Endothelial cell of umbilical vein (primary cell): ENCODE measurements at regions not wholly inside any gene's neighbourhood (a gene's known extent, or its start where the extent isn't known, plus 50 kb on each side); places are given as distances from the start of the nearest gene placed in this dataset.

Experiments used
- BruUV-seq: library from RNA; stranded (reverse); fragments of 400-500 nt; replicated peaks from 2 replicates; lab custom pipeline; 2021; lab: Mats Ljungman, UMichigan
- CTCF ChIA-PET: fragments of 300-600, 350-600 bp; sonication (Branson Sonifier 250); formaldehyde crosslinking; loops from one replicate; lab custom pipeline; 2021; ENCODE audit warnings: antibody characterized with exemption, inconsistent platforms; lab: Charles Lee
- POLR2A ChIA-PET: fragments of 300-600, 350-600 bp; sonication (Branson Sonifier 250); formaldehyde crosslinking; loops from one replicate; lab custom pipeline; 2021; ENCODE audit warnings: antibody characterized with exemption, inconsistent platforms; lab: Charles Lee
- DNase-seq: peaks from one replicate; pipeline ENCODE4 v3.0.0-alpha.2; 2011; ENCODE audit warnings: low read depth, low spot score
- FAIRE-seq: peaks from 2 replicates; lab custom pipeline; 2011; peaks lifted over from hg19 to GRCh38; lab: Jason Lieb, UNC
- H2AFZ ChIP-seq: 2 replicates; pipeline ENCODE4 v1.6.0; 2012; ENCODE audit warnings: low read depth, low read length, control low read depth, inconsistent platforms
- H3K27ac ChIP-seq: 2 replicates; pipeline ENCODE4 v1.5.1; 2011; ENCODE audit warnings: low read depth, mild to moderate bottlenecking, control low read depth, low read length, moderate library complexity; ENCODE audit not compliant: insufficient read depth
- H3K27me3 ChIP-seq, 2 experiments: 2 replicates each; pipeline versions ENCODE4 v1.6.0 to v1.6.1; 2011; ENCODE audit warnings: low read length in 2 of 2, mixed read lengths in 1 of 2; ENCODE audit not compliant: control insufficient read depth in 2 of 2, insufficient read depth in 2 of 2
- H3K36me3 ChIP-seq, 2 experiments: 2 replicates in 1 of 2; 3 replicates in 1 of 2; pipeline ENCODE4 v1.5.1; 2011; ENCODE audit warnings: low read length in 2 of 2, mild to moderate bottlenecking in 1 of 2, moderate library complexity in 1 of 2; ENCODE audit not compliant: control insufficient read depth in 2 of 2, insufficient read depth in 2 of 2; ENCODE audit errors: extremely low read depth in 1 of 2
- H3K4me1 ChIP-seq: 3 replicates; pipeline ENCODE4 v1.5.1; 2011; ENCODE audit warnings: mild to moderate bottlenecking, low read length; ENCODE audit not compliant: control insufficient read depth, insufficient read depth; ENCODE audit errors: extremely low read depth
- H3K4me2 ChIP-seq: 2 replicates; pipeline ENCODE4 v1.6.1; 2011; ENCODE audit warnings: low read length, control low read depth, mixed read lengths; ENCODE audit not compliant: insufficient read depth
- H3K4me3 ChIP-seq, 3 experiments: fragments of 200-600 bp in 1 of 3; sonication (generic), shearing (Covaris generic) in 1 of 3; replicated peaks in 1 of 3; 2 replicates each; pipeline ENCODE4 v1.5.1; 2011 to 2016; ENCODE audit warnings: control low read depth in 3 of 3, low read length in 3 of 3, mild to moderate bottlenecking in 2 of 3, inconsistent platforms in 1 of 3, low read depth in 1 of 3, moderate library complexity in 1 of 3; ENCODE audit not compliant: insufficient read depth in 1 of 3
- H3K79me2 ChIP-seq: 2 replicates; pipeline ENCODE4 v1.6.0; 2012; ENCODE audit warnings: low read length, inconsistent platforms; ENCODE audit not compliant: control insufficient read depth, insufficient read depth
- H3K9ac ChIP-seq: replicated peaks from 2 replicates; pipeline ENCODE3; 2011; ENCODE audit warnings: low read length, control low read depth; ENCODE audit not compliant: insufficient read depth; ENCODE audit errors: extremely low read depth
- H3K9me1 ChIP-seq: replicated peaks from 3 replicates; pipeline ENCODE4 v1.6.0; 2011; ENCODE audit warnings: mild to moderate bottlenecking, low read length; ENCODE audit not compliant: control insufficient read depth, insufficient read depth; ENCODE audit errors: extremely low read depth
- H3K9me3 ChIP-seq: replicated peaks from 2 replicates; pipeline ENCODE4 v1.5.1; 2012; ENCODE audit warnings: low read length, inconsistent platforms; ENCODE audit not compliant: control insufficient read depth, insufficient read depth
- H4K20me1 ChIP-seq: replicated peaks from 2 replicates; pipeline ENCODE3; 2011; ENCODE audit warnings: mild to moderate bottlenecking, low read length; ENCODE audit not compliant: control insufficient read depth, insufficient read depth; ENCODE audit errors: extremely low read depth
- EZH2 ChIP-seq: IDR thresholded peaks from 2 replicates; pipeline ENCODE4 v1.6.1; 2012; ENCODE audit warnings: borderline replicate concordance, low read depth, mild to moderate bottlenecking, moderate library complexity, low read length, inconsistent platforms; ENCODE audit not compliant: severe bottlenecking
- FOS ChIP-seq: IDR thresholded peaks from 2 replicates; pipeline ENCODE4 v1.6.1; 2011; ENCODE audit warnings: mild to moderate bottlenecking, low read length, moderate library complexity, borderline replicate concordance; ENCODE audit not compliant: insufficient read depth
- POLR2AphosphoS5 ChIP-seq: IDR thresholded peaks from 2 replicates; pipeline ENCODE4 v1.6.1; 2012; ENCODE audit warnings: low read depth, mild to moderate bottlenecking, control low read depth, low read length, moderate library complexity; ENCODE audit not compliant: insufficient read depth
- dilution Hi-C: fragments of 300-500 bp; cut with MboI; formaldehyde crosslinking; loops from one replicate; pipeline ENCODE4 v1.15.0; 2019; ENCODE audit warnings: low sequenced_read_pairs; ENCODE audit not compliant: extremely low pct_ligation_motif_present
- intact Hi-C: fragments of 100-400 bp; cut with micrococcal nuclease; formaldehyde crosslinking; loops from one replicate; pipeline ENCODE4 v1.10.0; 2022
- TF ChIP-seq, protein P1 (sequence below), 2 donors: IDR thresholded peaks; 1 replicate in 1 of 2; 2 replicates in 1 of 2; pipeline ENCODE4 v1.5.1; 2011; ENCODE audit warnings: low read length in 2 of 2, mild to moderate bottlenecking in 2 of 2, moderate library complexity in 2 of 2, control low read depth in 1 of 2, inconsistent platforms in 1 of 2, low read depth in 1 of 2; ENCODE audit not compliant: insufficient read depth in 1 of 2; ENCODE audit errors: extremely low read depth in 1 of 2
- TF ChIP-seq, protein P2 (sequence below): IDR thresholded peaks from 2 replicates; pipeline ENCODE4 v1.6.1; 2011; ENCODE audit not compliant: insufficient read depth, insufficient read length

DNA sequence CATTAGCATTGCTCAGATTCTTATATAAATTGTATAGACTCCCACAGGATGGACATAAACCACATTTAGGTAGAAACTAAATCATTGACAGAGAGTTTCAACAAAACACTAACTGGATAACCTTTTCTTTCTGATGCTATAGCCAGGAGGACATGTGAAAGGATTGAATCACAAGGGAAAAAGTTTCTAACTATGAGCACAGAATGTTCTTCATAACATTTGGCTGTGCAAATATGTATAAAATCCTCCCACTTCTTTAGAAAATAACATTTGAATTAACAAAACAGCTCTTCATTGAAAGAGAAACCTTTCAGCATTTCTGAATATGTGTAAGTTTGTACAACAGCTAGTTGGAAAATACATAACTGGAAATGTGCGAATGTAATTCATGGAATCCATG, 167.3 kb downstream of the TBX15 start:
- no peak for TF ChIP-seq EZH2
- dilution Hi-C loops, result no loop called here
- no peak overlapping the region for H3K27ac ChIP-seq
- H4K20me1 ChIP-seq, result no peaks in the 10 kb centered on the region
- CTCF ChIA-PET, result no interaction called here
- no peaks in the 10 kb centered on the region for H3K79me2 ChIP-seq
- FAIRE-seq (no peak), DNase-seq (no peak)
- H3K4me3 ChIP-seq, result no peak overlapping the region
- no peaks in the 10 kb centered on the region for H3K4me1 ChIP-seq
- H2AFZ ChIP-seq, result no peak overlapping the region
- POLR2A ChIA-PET, result no interaction called here
- no peaks in the 10 kb centered on the region for H3K9me1 ChIP-seq
- H3K4me2 ChIP-seq, result no peak overlapping the region
- no peaks in the 10 kb centered on the region for H3K9me3 ChIP-seq
- no peak overlapping the region for H3K9ac ChIP-seq
- no TSS peak for BruUV-seq
- H3K36me3 ChIP-seq, result no peaks in the 10 kb centered on the region
- intact Hi-C loops, result no loop called here
- H3K27me3 ChIP-seq, result no peaks in the 10 kb centered on the region

DNA sequence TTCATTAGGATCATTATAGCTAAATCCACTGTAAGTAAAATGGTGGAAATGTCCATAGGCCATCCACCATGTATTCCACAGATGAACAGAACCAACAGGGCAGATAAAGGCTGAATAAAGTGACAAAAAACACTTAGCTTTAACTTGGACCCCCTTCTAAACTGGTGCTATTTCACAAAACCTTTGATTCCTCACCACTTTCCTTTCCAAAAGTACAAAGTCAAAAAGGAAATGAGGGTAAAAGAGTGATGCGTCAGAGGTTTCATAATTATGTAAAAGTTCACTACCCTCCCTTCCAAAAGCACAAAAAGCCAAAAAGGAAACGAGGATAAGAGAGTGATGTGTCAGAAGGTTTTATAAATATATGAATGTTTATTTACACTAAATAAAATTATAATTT, 172.2 kb downstream of the TBX15 start:
- Histone ChIP-seq H3K36me3 (no peaks in the 10 kb centered on the region), H3K27me3 (no peaks in the 10 kb centered on the region), H3K4me3 (no peak overlapping the region), H3K27ac (no peak overlapping the region), H3K9ac (no peak overlapping the region), H4K20me1 (no peaks in the 10 kb centered on the region), H3K9me1 (no peaks in the 10 kb centered on the region), H3K79me2 (no peaks in the 10 kb centered on the region), H2AFZ (no peak overlapping the region), H3K9me3 (no peaks in the 10 kb centered on the region), H3K4me2 (no peak overlapping the region), H3K4me1 (no peaks in the 10 kb centered on the region)
- dilution Hi-C loops, result no loop called here
- BruUV-seq, result no TSS peak
- no peak for DNase-seq
- CTCF ChIA-PET, result no interaction called here
- POLR2A ChIA-PET, result no interaction called here
- TF ChIP-seq, protein P1, sequence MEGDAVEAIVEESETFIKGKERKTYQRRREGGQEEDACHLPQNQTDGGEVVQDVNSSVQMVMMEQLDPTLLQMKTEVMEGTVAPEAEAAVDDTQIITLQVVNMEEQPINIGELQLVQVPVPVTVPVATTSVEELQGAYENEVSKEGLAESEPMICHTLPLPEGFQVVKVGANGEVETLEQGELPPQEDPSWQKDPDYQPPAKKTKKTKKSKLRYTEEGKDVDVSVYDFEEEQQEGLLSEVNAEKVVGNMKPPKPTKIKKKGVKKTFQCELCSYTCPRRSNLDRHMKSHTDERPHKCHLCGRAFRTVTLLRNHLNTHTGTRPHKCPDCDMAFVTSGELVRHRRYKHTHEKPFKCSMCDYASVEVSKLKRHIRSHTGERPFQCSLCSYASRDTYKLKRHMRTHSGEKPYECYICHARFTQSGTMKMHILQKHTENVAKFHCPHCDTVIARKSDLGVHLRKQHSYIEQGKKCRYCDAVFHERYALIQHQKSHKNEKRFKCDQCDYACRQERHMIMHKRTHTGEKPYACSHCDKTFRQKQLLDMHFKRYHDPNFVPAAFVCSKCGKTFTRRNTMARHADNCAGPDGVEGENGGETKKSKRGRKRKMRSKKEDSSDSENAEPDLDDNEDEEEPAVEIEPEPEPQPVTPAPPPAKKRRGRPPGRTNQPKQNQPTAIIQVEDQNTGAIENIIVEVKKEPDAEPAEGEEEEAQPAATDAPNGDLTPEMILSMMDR (IDR thresholded peaks at IDR 0.05; ENCODE audit: extremely low read depth in 1 of 2, insufficient read depth in 1 of 2, low read depth in 1 of 2, low read length in 2 of 2), result no peak
- TF ChIP-seq POLR2AphosphoS5 (no peak), FOS (no peak)
- TF ChIP-seq, protein P2, sequence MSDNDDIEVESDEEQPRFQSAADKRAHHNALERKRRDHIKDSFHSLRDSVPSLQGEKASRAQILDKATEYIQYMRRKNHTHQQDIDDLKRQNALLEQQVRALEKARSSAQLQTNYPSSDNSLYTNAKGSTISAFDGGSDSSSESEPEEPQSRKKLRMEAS, result no peak
- FAIRE-seq, result no peak
- intact Hi-C loops, result no loop called here
